ENCODE measurements at regions not wholly inside any gene's neighbourhood (a gene's known extent, or its start where the extent isn't known, plus 50 kb on each side); places are given as distances from the start of the nearest gene placed in this dataset.
"Not testable (repeated sequence)": the region's sequence is repeated elsewhere in the genome, so short reads cannot be mapped to it uniquely, and the experiment has no call there.

GRCh38 chr5:30455484-30455883, 738.0 kb upstream of the CDH6 start:
- DNase-seq: not testable (repeated sequence)

- DNase-seq: no peak
These were observed 740.3 kb upstream of the CDH6 start for GRCh38 chr5:30453168-30453567.

- no peak for DNase-seq
These were observed 743.3 kb upstream of the CDH6 start for GRCh38 chr5:30450153-30450552.

- DNase-seq: no peak
These were observed 746.1 kb upstream of the CDH6 start for GRCh38 chr5:30447431-30447830.

- no peak for DNase-seq
These were observed 747.0 kb upstream of the CDH6 start for GRCh38 chr5:30446456-30446855.

GRCh38 chr5:30438785-30439184, 754.7 kb upstream of the CDH6 start:
- DNase-seq: no peak

- DNase-seq: no peak
These were observed 756.8 kb upstream of the CDH6 start for GRCh38 chr5:30436691-30437090.

- not testable (repeated sequence) for DNase-seq
These were observed 764.5 kb upstream of the CDH6 start for GRCh38 chr5:30428866-30429407.

- DNase-seq: no peak
These were observed 779.4 kb upstream of the CDH6 start for GRCh38 chr5:30414078-30414477.

- DNase-seq: no peak
These were observed 779.9 kb upstream of the CDH6 start for GRCh38 chr5:30413540-30413939.

- DNase-seq: no peak
These were observed 787.7 kb upstream of the CDH6 start for GRCh38 chr5:30405821-30406220.

GRCh38 chr5:30401479-30402058, 791.9 kb upstream of the CDH6 start:
- DNase-seq: peak; percentile 7

GRCh38 chr5:30398423-30398822, 795.1 kb upstream of the CDH6 start:
- DNase-seq: no peak

- no peak for DNase-seq
These were observed 800.6 kb upstream of the CDH6 start for GRCh38 chr5:30392897-30393296.

GRCh38 chr5:30390095-30390494, 803.4 kb upstream of the CDH6 start:
- no peak for DNase-seq

- DNase-seq: no peak
These were observed 805.4 kb upstream of the CDH6 start for GRCh38 chr5:30387974-30388632.

- DNase-seq: no peak
These were observed 807.7 kb upstream of the CDH6 start for GRCh38 chr5:30385754-30386153.

GRCh38 chr5:30384171-30384570, 809.3 kb upstream of the CDH6 start:
- no peak for DNase-seq

GRCh38 chr5:30380228-30380627, 813.3 kb upstream of the CDH6 start:
- no peak for DNase-seq

GRCh38 chr5:30376848-30377247, 816.6 kb upstream of the CDH6 start:
- no peak for DNase-seq

GRCh38 chr5:30368064-30368463, 825.4 kb upstream of the CDH6 start:
- DNase-seq: no peak

- not testable (repeated sequence) for DNase-seq
These were observed 828.5 kb upstream of the CDH6 start for GRCh38 chr5:30365031-30365430.

- DNase-seq: no peak
These were observed 836.1 kb upstream of the CDH6 start for GRCh38 chr5:30357371-30357770.

GRCh38 chr5:30355675-30356074, 837.8 kb upstream of the CDH6 start:
- DNase-seq: no peak

- DNase-seq: no peak
These were observed 845.6 kb upstream of the CDH6 start for GRCh38 chr5:30347858-30348257.
